ENCODE measurements at regions not wholly inside any gene's neighbourhood (a gene's known extent, or its start where the extent isn't known, plus 50 kb on each side); places are given as distances from the start of the nearest gene placed in this dataset.

DNA sequence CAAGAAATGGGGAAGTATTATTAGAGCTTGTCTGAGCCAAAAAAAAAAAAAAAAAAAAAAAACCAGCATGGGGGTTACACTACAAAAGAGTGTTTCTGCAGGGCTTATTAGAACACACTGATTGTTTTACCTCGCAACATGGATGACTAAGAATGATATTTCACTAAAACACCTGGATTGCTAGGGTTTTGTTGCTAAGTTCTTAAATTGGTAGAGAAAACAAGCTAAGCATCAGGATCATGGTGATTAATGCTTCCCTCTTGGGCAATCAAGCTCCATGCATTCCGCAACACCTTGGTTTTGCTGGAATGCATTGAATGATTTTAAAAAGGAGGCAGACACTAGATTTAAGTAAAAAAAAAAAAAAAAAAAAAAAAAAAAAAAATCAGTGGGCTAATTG, 931.4 kb upstream of the CDH8 start:
- intact Hi-C loops (cut with DNase I; ENCODE audit: low total_unique reads) (no loop called here), in situ Hi-C loops (cut with MboI; ENCODE audit: low pct_ligation_motif_present in 1 of 4, low pct_unique_long_range_greater_than_20kb in 1 of 4, low sequenced_read_pairs in 3 of 4) (loop anchor here in 1 of 4 donors (10.0 kb wide), 1 partner anchor 57 kb away; no protein-coding TSS in a partner anchor)
- no peaks in the 10 kb centered on the region for H3K36me3 ChIP-seq
- H3K27ac ChIP-seq = no peak overlapping the region
- no peak overlapping the region for H3K4me3 ChIP-seq
- H3K27me3 ChIP-seq = no peaks in the 10 kb centered on the region
- DNase-seq = no peak
- WGBS, 2 donors (ENCODE audit: low coverage in 1 of 2) = 86% methylated on average over 2 of the region's 2 CpGs; no CpG with 5 or more reads in 1 of the 2 donors
- no peak for TF ChIP-seq POLR2A (IDR thresholded peaks at IDR 0.05)
- TF ChIP-seq POLR2AphosphoS5 (IDR thresholded peaks at IDR 0.05) = no peak
- no peak for TF ChIP-seq EP300 (IDR thresholded peaks at IDR 0.05; ENCODE audit: low read depth)
- TF ChIP-seq, protein P1, sequence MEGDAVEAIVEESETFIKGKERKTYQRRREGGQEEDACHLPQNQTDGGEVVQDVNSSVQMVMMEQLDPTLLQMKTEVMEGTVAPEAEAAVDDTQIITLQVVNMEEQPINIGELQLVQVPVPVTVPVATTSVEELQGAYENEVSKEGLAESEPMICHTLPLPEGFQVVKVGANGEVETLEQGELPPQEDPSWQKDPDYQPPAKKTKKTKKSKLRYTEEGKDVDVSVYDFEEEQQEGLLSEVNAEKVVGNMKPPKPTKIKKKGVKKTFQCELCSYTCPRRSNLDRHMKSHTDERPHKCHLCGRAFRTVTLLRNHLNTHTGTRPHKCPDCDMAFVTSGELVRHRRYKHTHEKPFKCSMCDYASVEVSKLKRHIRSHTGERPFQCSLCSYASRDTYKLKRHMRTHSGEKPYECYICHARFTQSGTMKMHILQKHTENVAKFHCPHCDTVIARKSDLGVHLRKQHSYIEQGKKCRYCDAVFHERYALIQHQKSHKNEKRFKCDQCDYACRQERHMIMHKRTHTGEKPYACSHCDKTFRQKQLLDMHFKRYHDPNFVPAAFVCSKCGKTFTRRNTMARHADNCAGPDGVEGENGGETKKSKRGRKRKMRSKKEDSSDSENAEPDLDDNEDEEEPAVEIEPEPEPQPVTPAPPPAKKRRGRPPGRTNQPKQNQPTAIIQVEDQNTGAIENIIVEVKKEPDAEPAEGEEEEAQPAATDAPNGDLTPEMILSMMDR (IDR thresholded peaks at IDR 0.05) = no peak
- H3K4me1 ChIP-seq = no peaks in the 10 kb centered on the region
- H3K9me3 ChIP-seq = no peaks in the 10 kb centered on the region

DNA sequence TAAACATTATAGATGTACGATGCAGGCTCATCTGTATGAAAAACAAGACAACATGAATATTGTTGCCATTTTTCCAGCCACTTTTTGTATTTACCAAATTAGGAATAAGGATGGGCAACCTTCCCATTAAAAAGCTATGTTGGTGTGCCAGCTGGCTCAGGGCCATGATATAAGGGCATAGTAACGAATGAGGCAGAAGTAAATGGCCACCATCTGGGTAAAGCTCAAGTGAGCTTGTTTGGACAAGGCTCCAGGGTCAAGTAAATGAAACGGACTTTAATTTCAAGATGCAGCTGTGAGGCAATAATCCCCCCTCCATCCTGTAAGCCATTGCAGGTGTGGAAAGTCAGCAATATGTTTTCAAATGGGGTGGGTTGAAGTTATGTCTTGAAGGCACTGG, 930.9 kb upstream of the CDH8 start:
- TF ChIP-seq EP300 (IDR thresholded peaks at IDR 0.05; ENCODE audit: low read depth) (no peak), POLR2A (IDR thresholded peaks at IDR 0.05) (no peak), POLR2AphosphoS5 (IDR thresholded peaks at IDR 0.05) (no peak)
- TF ChIP-seq, protein P1 (IDR thresholded peaks at IDR 0.05) = no peak
- H3K4me3 ChIP-seq = no peak overlapping the region
- 42 to 54% methylated on average over 3 of the region's 3 CpGs for WGBS, 2 donors (ENCODE audit: low coverage in 1 of 2)
- no peaks in the 10 kb centered on the region for H3K9me3 ChIP-seq
- H3K4me1 ChIP-seq = no peaks in the 10 kb centered on the region
- H3K36me3 ChIP-seq = no peaks in the 10 kb centered on the region
- H3K27ac ChIP-seq = no peak overlapping the region
- DNase-seq = no peak
- in situ Hi-C loops (cut with MboI; ENCODE audit: low pct_ligation_motif_present in 1 of 4, low pct_unique_long_range_greater_than_20kb in 1 of 4, low sequenced_read_pairs in 3 of 4) = loop anchor here in 1 of 4 donors (10.0 kb wide), 1 partner anchor 58 kb away; no protein-coding TSS in a partner anchor
- no peaks in the 10 kb centered on the region for H3K27me3 ChIP-seq
- intact Hi-C loops (cut with DNase I; ENCODE audit: low total_unique reads) = no loop called here

DNA sequence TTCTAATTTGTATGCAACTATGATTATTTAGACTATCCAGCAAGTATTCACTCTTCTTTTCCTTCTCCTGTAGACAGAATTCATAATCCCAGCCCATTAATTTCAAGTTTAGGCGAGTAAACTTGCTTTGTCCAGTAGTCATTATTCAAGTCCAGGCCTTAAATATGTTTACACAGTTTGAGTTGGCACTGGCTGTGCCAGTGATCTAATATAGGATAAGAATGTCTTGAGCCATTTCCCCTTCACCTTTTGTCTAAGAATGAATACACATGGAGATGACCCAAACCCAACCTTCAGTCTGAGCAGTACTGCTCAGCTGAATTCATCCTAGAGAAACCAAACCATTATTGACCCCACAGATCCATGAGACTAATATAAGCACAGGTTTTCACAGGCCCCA, 930.4 kb upstream of the CDH8 start:
- intact Hi-C loops (cut with DNase I; ENCODE audit: low total_unique reads) (no loop called here), in situ Hi-C loops (cut with MboI; ENCODE audit: low pct_ligation_motif_present in 1 of 4, low pct_unique_long_range_greater_than_20kb in 1 of 4, low sequenced_read_pairs in 3 of 4) (loop anchor here in 1 of 4 donors (10.0 kb wide), 1 partner anchor 58 kb away; no protein-coding TSS in a partner anchor)
- H3K36me3 ChIP-seq = no peaks in the 10 kb centered on the region
- H3K27ac ChIP-seq = no peak overlapping the region
- no peaks in the 10 kb centered on the region for H3K4me1 ChIP-seq
- no peaks in the 10 kb centered on the region for H3K9me3 ChIP-seq
- WGBS, 2 donors (ENCODE audit: low coverage in 1 of 2) = 67 to 82% methylated on average over 1 of the region's 1 CpG
- no peak for DNase-seq
- H3K4me3 ChIP-seq = no peak overlapping the region
- no peaks in the 10 kb centered on the region for H3K27me3 ChIP-seq
- TF ChIP-seq EP300 (IDR thresholded peaks at IDR 0.05; ENCODE audit: low read depth) (no peak), POLR2A (IDR thresholded peaks at IDR 0.05) (no peak), POLR2AphosphoS5 (IDR thresholded peaks at IDR 0.05) (no peak)
- TF ChIP-seq, protein P1 (IDR thresholded peaks at IDR 0.05) = no peak

DNA sequence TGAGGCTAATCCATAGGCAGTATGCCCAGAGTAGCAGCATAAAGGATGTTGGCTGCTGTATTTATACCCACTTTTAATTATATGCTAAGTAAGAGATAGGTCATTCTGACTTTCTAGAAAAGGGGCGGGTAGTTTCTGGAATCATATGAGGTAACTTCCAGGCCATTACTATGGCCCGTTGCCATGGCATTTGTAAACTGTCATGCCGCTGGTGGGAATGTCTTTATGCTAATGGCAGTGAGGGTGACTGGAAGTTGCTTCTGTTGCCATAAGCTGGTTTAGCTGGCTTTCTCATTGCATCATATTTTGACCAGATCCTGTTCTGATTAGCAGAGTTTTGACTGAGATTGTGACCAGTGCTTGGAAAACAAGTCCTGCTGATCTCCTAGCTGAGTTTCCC, 929.6 kb upstream of the CDH8 start:
- Histone ChIP-seq H3K27ac (no peak overlapping the region), H3K9me3 (no peaks in the 10 kb centered on the region), H3K27me3 (no peaks in the 10 kb centered on the region), H3K4me1 (no peaks in the 10 kb centered on the region), H3K4me3 (no peak overlapping the region), H3K36me3 (no peaks in the 10 kb centered on the region)
- in situ Hi-C loops (cut with MboI; ENCODE audit: low pct_ligation_motif_present in 1 of 4, low pct_unique_long_range_greater_than_20kb in 1 of 4, low sequenced_read_pairs in 3 of 4) = loop anchor here in 1 of 4 donors (10.0 kb wide), 1 partner anchor 59 kb away; no protein-coding TSS in a partner anchor
- TF ChIP-seq, protein P1 (IDR thresholded peaks at IDR 0.05) = no peak
- no peak for TF ChIP-seq POLR2AphosphoS5 (IDR thresholded peaks at IDR 0.05)
- no peak for TF ChIP-seq EP300 (IDR thresholded peaks at IDR 0.05; ENCODE audit: low read depth)
- TF ChIP-seq POLR2A (IDR thresholded peaks at IDR 0.05) = no peak
- 89% methylated on average over 3 of the region's 3 CpGs; no CpG with 5 or more reads in 1 of the 2 donors for WGBS, 2 donors (ENCODE audit: low coverage in 1 of 2)
- DNase-seq = no peak
- intact Hi-C loops (cut with DNase I; ENCODE audit: low total_unique reads) = no loop called here

Data from transverse colon (tissue), 4 donors.